T-helper 1 cell treated with Interleukin-12 subunit alpha and Interleukin-12 subunit beta and Interleukin-4 antibody, amounts not matched to agents 30 μg/mL and 1 μg/mL, for 36 hours (primary cell): ENCODE measurements at regions not wholly inside any gene's neighbourhood (a gene's known extent, or its start where the extent isn't known, plus 50 kb on each side); places are given as distances from the start of the nearest gene placed in this dataset.

Source experiments
- H3K27ac Mint-ChIP-seq: one replicate; pipeline ENCODE4 v1.8.0; 2021; ENCODE audit warnings: mild to moderate bottlenecking, mixed read lengths
- H3K27me3 Mint-ChIP-seq: one replicate; pipeline ENCODE4 v1.8.0; 2021; ENCODE audit warnings: low read depth, mixed read lengths
- H3K36me3 Mint-ChIP-seq: one replicate; pipeline ENCODE4 v1.8.0; 2021; ENCODE audit warnings: low read depth, mixed read lengths
- H3K4me1 Mint-ChIP-seq: one replicate; pipeline ENCODE4 v1.8.0; 2021; ENCODE audit warnings: low read depth, mixed read lengths
- H3K4me3 Mint-ChIP-seq: one replicate; pipeline ENCODE4 v1.8.0; 2021; ENCODE audit warnings: mild to moderate bottlenecking, moderate library complexity, mixed read lengths
- H3K9me3 Mint-ChIP-seq: one replicate; pipeline ENCODE4 v1.8.0; 2021; ENCODE audit warnings: mixed read lengths

GRCh38 chr14:22477569-22478194, 111.3 kb downstream of the DAD1 start:
- H3K4me3 Mint-ChIP-seq = peak overlapping the region; percentile 44
- H3K9me3 Mint-ChIP-seq = no peaks in the 10 kb centered on the region
- H3K36me3 Mint-ChIP-seq = peaks cover 10% of the 10 kb centered on the region
- peak overlapping the region; percentile 49 for H3K27ac Mint-ChIP-seq
- no peaks in the 10 kb centered on the region for H3K4me1 Mint-ChIP-seq
- H3K27me3 Mint-ChIP-seq = no peaks in the 10 kb centered on the region

- peaks cover 7% of the 10 kb centered on the region for H3K36me3 Mint-ChIP-seq
- H3K9me3 Mint-ChIP-seq = no peaks in the 10 kb centered on the region
- H3K27ac Mint-ChIP-seq = no peak overlapping the region
- H3K4me3 Mint-ChIP-seq = no peak overlapping the region
- no peaks in the 10 kb centered on the region for H3K4me1 Mint-ChIP-seq
- H3K27me3 Mint-ChIP-seq = no peaks in the 10 kb centered on the region
Observed at GRCh38 chr14:22476887-22477286, 112.1 kb downstream of the DAD1 start.

- H3K4me3 Mint-ChIP-seq = peak overlapping the region; percentile 14
- H3K36me3 Mint-ChIP-seq = peaks cover 4% of the 10 kb centered on the region
- no peaks in the 10 kb centered on the region for H3K27me3 Mint-ChIP-seq
- H3K4me1 Mint-ChIP-seq = no peaks in the 10 kb centered on the region
- no peaks in the 10 kb centered on the region for H3K9me3 Mint-ChIP-seq
- H3K27ac Mint-ChIP-seq = peak overlapping the region; percentile 49
Observed at GRCh38 chr14:22476005-22476751, 112.8 kb downstream of the DAD1 start.

GRCh38 chr14:22475381-22475780, 113.6 kb downstream of the DAD1 start:
- Mint-ChIP-seq H3K4me1 (no peaks in the 10 kb centered on the region), H3K9me3 (no peaks in the 10 kb centered on the region), H3K4me3 (no peak overlapping the region), H3K27me3 (no peaks in the 10 kb centered on the region), H3K36me3 (peaks cover 2% of the 10 kb centered on the region), H3K27ac (no peak overlapping the region)

- peaks cover 2% of the 10 kb centered on the region for H3K36me3 Mint-ChIP-seq
- H3K27me3 Mint-ChIP-seq = no peaks in the 10 kb centered on the region
- H3K4me1 Mint-ChIP-seq = no peaks in the 10 kb centered on the region
- H3K27ac Mint-ChIP-seq = no peak overlapping the region
- H3K4me3 Mint-ChIP-seq = no peak overlapping the region
- H3K9me3 Mint-ChIP-seq = no peaks in the 10 kb centered on the region
Observed at GRCh38 chr14:22474730-22475351, 114.2 kb downstream of the DAD1 start.

GRCh38 chr14:22472935-22473854, 115.8 kb downstream of the DAD1 start:
- H3K4me3 Mint-ChIP-seq = no peak overlapping the region
- H3K36me3 Mint-ChIP-seq = no peaks in the 10 kb centered on the region
- no peaks in the 10 kb centered on the region for H3K9me3 Mint-ChIP-seq
- no peaks in the 10 kb centered on the region for H3K4me1 Mint-ChIP-seq
- no peak overlapping the region for H3K27ac Mint-ChIP-seq
- no peaks in the 10 kb centered on the region for H3K27me3 Mint-ChIP-seq

- Mint-ChIP-seq H3K27ac (no peak overlapping the region), H3K4me3 (no peak overlapping the region), H3K4me1 (no peaks in the 10 kb centered on the region)
Observed at GRCh38 chr14:22472466-22472865, 116.6 kb downstream of the DAD1 start.

GRCh38 chr14:22471545-22472121, 117.4 kb downstream of the DAD1 start:
- Mint-ChIP-seq H3K4me3 (no peak overlapping the region), H3K36me3 (no peaks in the 10 kb centered on the region), H3K4me1 (no peaks in the 10 kb centered on the region), H3K9me3 (no peaks in the 10 kb centered on the region), H3K27ac (no peak overlapping the region), H3K27me3 (no peaks in the 10 kb centered on the region)

More at GRCh38 chr14:22472466-22472865, 116.6 kb downstream of the DAD1 start:
- H3K27me3 Mint-ChIP-seq = no peaks in the 10 kb centered on the region
- H3K36me3 Mint-ChIP-seq = no peaks in the 10 kb centered on the region
- H3K9me3 Mint-ChIP-seq = no peaks in the 10 kb centered on the region

- no peaks in the 10 kb centered on the region for H3K27me3 Mint-ChIP-seq
- no peaks in the 10 kb centered on the region for H3K4me1 Mint-ChIP-seq
- peak overlapping the region; percentile 61 for H3K4me3 Mint-ChIP-seq
- H3K9me3 Mint-ChIP-seq = no peaks in the 10 kb centered on the region
- no peaks in the 10 kb centered on the region for H3K36me3 Mint-ChIP-seq
- no peak overlapping the region for H3K27ac Mint-ChIP-seq
Observed at GRCh38 chr14:22469538-22470303, 119.3 kb downstream of the DAD1 start.

- no peaks in the 10 kb centered on the region for H3K4me1 Mint-ChIP-seq
- no peaks in the 10 kb centered on the region for H3K27me3 Mint-ChIP-seq
- H3K4me3 Mint-ChIP-seq = no peak overlapping the region
- no peak overlapping the region for H3K27ac Mint-ChIP-seq
- H3K9me3 Mint-ChIP-seq = no peaks in the 10 kb centered on the region
- H3K36me3 Mint-ChIP-seq = no peaks in the 10 kb centered on the region
Observed at GRCh38 chr14:22468830-22469229, 120.2 kb downstream of the DAD1 start.

GRCh38 chr14:22466491-22466890, 122.5 kb downstream of the DAD1 start:
- Mint-ChIP-seq H3K27me3 (no peaks in the 10 kb centered on the region), H3K36me3 (no peaks in the 10 kb centered on the region), H3K9me3 (no peaks in the 10 kb centered on the region), H3K4me1 (no peaks in the 10 kb centered on the region), H3K4me3 (no peak overlapping the region), H3K27ac (no peak overlapping the region)

GRCh38 chr14:22465201-22465840, 123.7 kb downstream of the DAD1 start:
- no peak overlapping the region for H3K27ac Mint-ChIP-seq
- H3K27me3 Mint-ChIP-seq = no peaks in the 10 kb centered on the region
- H3K9me3 Mint-ChIP-seq = no peaks in the 10 kb centered on the region
- H3K4me1 Mint-ChIP-seq = no peaks in the 10 kb centered on the region
- no peak overlapping the region for H3K4me3 Mint-ChIP-seq
- H3K36me3 Mint-ChIP-seq = no peaks in the 10 kb centered on the region

GRCh38 chr14:22464422-22465142, 124.4 kb downstream of the DAD1 start:
- Mint-ChIP-seq H3K27ac (no peak overlapping the region), H3K36me3 (no peaks in the 10 kb centered on the region), H3K4me3 (no peak overlapping the region), H3K4me1 (no peaks in the 10 kb centered on the region), H3K27me3 (no peaks in the 10 kb centered on the region), H3K9me3 (no peaks in the 10 kb centered on the region)
